ENCODE measurements at regions not wholly inside any gene's neighbourhood (a gene's known extent, or its start where the extent isn't known, plus 50 kb on each side); places are given as distances from the start of the nearest gene placed in this dataset.

- TF ChIP-seq CTCF (IDR thresholded peaks at IDR 0.05) (no peak), POLR2A (IDR thresholded peaks at IDR 0.05) (no peak)
Observed at GRCh38 chr2:41933046-41933420, 114.8 kb upstream of the PKDCC start.

All from thyroid gland (tissue), 4 donors.